ENCODE measurements at regions not wholly inside any gene's neighbourhood (a gene's known extent, or its start where the extent isn't known, plus 50 kb on each side); places are given as distances from the start of the nearest gene placed in this dataset.

GRCh38 chr2:8049851-8050571 lies 631.8 kb upstream of the ID2 start:
- TF ChIP-seq POLR2A (IDR thresholded peaks at IDR 0.05) (no peak), CTCF (IDR thresholded peaks at IDR 0.05) (no peak)

Measured in adrenal gland (tissue), 5 donors.